Suprapubic skin (tissue), 4 donors: ENCODE measurements at regions not wholly inside any gene's neighbourhood (a gene's known extent, or its start where the extent isn't known, plus 50 kb on each side); places are given as distances from the start of the nearest gene placed in this dataset.

ENCODE experiments used
- EP300 ChIP-seq: sonication (generic); formaldehyde crosslinking; IDR thresholded peaks from one replicate; pipeline ENCODE4 v1.6.1; 2017; ENCODE audit warnings: antibody characterized with exemption
- POLR2AphosphoS5 ChIP-seq, 3 donors: sonication (generic); formaldehyde crosslinking; IDR thresholded peaks; one replicate each; pipeline ENCODE4 v1.6.1; 2017; ENCODE audit warnings: antibody characterized with exemption in 3 of 3
- TF ChIP-seq, protein P1 (sequence below), 2 donors: fragments of 200-600 bp in 1 of 2; fragments of 450-650 bp in 1 of 2; sonication (generic) in 1 of 2; IDR thresholded peaks; one replicate each; pipeline ENCODE4 v1.5.1; 2016 to 2019; ENCODE audit warnings: antibody characterized with exemption in 2 of 2, mild to moderate bottlenecking in 1 of 2, moderate library complexity in 1 of 2

DNA sequence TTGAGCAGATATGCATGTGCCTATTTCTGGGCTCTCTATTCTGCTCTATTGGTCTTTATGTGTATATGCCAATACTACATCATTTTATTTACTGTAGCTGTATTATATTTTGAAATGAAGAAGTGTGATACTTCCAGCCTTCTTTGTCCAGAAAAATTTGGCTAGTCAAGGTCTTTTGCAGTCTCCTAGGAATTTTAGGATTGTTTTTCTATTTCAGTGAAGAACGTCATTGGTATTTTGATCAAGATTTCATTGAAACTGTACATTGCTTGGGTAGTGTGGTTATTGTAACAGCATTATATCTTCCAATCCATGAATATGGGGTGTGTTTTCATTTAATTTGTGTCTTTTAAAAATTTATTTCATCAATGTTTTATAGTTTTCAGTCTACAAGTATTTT is 400.3 kb downstream of the AASDHPPT start:
- TF ChIP-seq, protein P1, sequence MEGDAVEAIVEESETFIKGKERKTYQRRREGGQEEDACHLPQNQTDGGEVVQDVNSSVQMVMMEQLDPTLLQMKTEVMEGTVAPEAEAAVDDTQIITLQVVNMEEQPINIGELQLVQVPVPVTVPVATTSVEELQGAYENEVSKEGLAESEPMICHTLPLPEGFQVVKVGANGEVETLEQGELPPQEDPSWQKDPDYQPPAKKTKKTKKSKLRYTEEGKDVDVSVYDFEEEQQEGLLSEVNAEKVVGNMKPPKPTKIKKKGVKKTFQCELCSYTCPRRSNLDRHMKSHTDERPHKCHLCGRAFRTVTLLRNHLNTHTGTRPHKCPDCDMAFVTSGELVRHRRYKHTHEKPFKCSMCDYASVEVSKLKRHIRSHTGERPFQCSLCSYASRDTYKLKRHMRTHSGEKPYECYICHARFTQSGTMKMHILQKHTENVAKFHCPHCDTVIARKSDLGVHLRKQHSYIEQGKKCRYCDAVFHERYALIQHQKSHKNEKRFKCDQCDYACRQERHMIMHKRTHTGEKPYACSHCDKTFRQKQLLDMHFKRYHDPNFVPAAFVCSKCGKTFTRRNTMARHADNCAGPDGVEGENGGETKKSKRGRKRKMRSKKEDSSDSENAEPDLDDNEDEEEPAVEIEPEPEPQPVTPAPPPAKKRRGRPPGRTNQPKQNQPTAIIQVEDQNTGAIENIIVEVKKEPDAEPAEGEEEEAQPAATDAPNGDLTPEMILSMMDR (IDR thresholded peaks at IDR 0.05): no peak
- TF ChIP-seq EP300: no peak
- no peak for TF ChIP-seq POLR2AphosphoS5 (IDR thresholded peaks at IDR 0.05)
